ENCODE measurements at regions not wholly inside any gene's neighbourhood (a gene's known extent, or its start where the extent isn't known, plus 50 kb on each side); places are given as distances from the start of the nearest gene placed in this dataset.

DNA sequence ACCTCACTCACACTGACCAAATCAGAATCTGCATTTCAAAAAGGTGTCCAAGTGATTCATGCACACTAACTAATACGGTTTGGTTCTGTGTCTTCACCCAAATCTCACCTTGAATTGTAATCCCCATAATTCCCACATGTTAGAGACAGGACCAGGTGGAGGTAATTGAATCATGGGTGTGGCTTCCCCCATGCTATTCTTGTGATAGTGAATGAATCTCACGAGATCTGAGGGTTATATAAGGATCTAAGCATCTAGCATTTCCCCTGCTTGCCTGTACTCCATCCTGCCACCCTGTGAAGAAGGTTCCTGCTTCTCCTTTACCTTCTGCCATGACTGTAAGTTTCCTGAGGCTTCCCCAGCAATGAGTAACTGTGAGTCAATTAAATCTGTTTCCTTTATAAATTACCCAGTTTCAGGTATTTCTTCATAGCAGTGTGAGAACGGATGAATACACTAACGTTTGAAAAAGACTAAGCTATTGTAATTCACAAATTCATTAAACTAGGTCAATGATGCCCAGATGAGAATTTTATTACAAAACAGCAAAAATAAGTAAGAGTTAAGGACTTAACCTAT, 759.1 kb downstream of the GALC start:
- TF ChIP-seq CTCF (IDR thresholded peaks at IDR 0.05) = no peak
- no peak for TF ChIP-seq POLR2A (IDR thresholded peaks at IDR 0.05)
- 65 to 71% (median 68%) methylated on average over 4 of the region's 4 CpGs for WGBS, 4 donors
- H3K27me3 ChIP-seq = no peaks in the 10 kb centered on the region
- intact Hi-C loops (cut with DNase I) = no loop called here
- H3K27ac ChIP-seq = no peak overlapping the region
- H3K36me3 ChIP-seq (replicated peaks in 1 of 2) = no peaks in the 10 kb centered on the region
- DNase-seq = no peak
- H3K9me3 ChIP-seq (replicated peaks in 1 of 3) = no peaks in the 10 kb centered on the region
- H3K4me3 ChIP-seq = no peak overlapping the region
- H3K4me1 ChIP-seq (replicated peaks in 1 of 2) = no peaks in the 10 kb centered on the region

DNA sequence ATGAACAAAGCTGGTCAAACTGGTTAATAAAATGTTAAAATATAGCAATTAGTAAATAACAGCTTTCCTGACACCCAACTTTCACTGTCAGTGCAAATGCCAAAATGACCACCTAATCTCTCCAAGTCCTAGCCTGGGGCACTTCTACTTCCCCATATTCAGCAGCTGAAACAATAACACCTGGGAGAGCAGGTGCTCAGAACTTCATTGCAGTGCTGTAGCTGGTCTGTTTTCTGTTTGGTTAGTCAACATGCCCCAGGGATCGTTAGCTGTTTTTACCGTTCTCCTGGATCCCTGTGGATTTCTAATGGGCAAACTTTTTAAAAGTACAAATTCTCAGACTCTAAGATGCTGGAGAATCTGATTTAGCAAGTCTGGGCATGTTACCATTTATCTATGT, 759.7 kb downstream of the GALC start:
- H3K9me3 ChIP-seq (replicated peaks in 1 of 3) = no peaks in the 10 kb centered on the region
- H3K4me1 ChIP-seq (replicated peaks in 1 of 2) = no peaks in the 10 kb centered on the region
- no peak for DNase-seq
- no peaks in the 10 kb centered on the region for H3K27me3 ChIP-seq
- 70 to 81% (median 77%) methylated on average over 2 of the region's 2 CpGs for WGBS, 4 donors
- intact Hi-C loops (cut with DNase I) = no loop called here
- no peaks in the 10 kb centered on the region for H3K36me3 ChIP-seq (replicated peaks in 1 of 2)
- H3K4me3 ChIP-seq = no peak overlapping the region
- TF ChIP-seq POLR2A (IDR thresholded peaks at IDR 0.05) (no peak), CTCF (IDR thresholded peaks at IDR 0.05) (no peak)
- H3K27ac ChIP-seq = no peak overlapping the region

DNA sequence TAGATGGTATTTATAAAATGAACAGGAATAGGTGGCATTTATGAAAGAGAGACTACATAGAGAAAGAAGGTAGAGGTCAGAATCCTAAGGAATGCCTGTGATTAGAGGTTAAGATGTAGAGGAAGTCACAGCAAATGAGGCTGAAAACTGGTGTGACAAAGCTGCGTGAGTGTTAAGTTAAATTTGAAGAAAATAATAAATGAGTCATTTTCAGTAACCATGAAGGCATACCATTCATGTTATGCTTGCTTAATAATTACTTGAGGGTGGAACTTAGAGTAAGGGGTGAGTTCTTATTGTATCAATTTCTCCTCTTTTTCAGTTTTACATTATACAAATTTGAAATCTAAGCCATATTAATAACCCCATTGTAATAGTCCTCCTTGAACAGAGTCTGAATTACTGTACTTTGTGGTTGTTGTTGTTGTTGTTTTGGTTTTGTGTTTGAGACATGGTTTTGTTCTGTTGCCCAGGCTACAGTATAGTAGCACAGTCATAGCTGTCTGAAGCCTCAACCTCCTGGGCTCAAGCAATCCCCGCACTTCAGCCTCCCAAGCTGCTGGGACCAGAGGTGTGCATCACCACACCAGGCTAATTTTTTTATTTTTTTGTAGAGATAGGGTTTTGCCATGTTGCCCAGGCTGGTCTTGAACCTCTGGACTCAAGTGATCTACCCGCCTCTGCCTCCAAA, 761.5 kb downstream of the GALC start:
- 75 to 90% (median 79%) methylated on average over 3 of the region's 3 CpGs for WGBS, 4 donors

GRCh38 chr14:87230726-87231125, 762.3 kb downstream of the GALC start:
- Histone ChIP-seq H3K9me3 (replicated peaks in 1 of 3) (no peaks in the 10 kb centered on the region), H3K27me3 (no peaks in the 10 kb centered on the region), H3K36me3 (replicated peaks in 1 of 2) (no peaks in the 10 kb centered on the region), H3K27ac (no peak overlapping the region), H3K4me3 (no peak overlapping the region), H3K4me1 (replicated peaks in 1 of 2) (no peaks in the 10 kb centered on the region)
- intact Hi-C loops (cut with DNase I) = no loop called here
- no peak for DNase-seq
- TF ChIP-seq POLR2A (IDR thresholded peaks at IDR 0.05) (no peak), CTCF (IDR thresholded peaks at IDR 0.05) (no peak)

More for the DNA sequence above, 761.5 kb downstream of the GALC start:
- intact Hi-C loops (cut with DNase I) = no loop called here
- no peaks in the 10 kb centered on the region for H3K9me3 ChIP-seq (replicated peaks in 1 of 3)
- no peak for DNase-seq
- no peaks in the 10 kb centered on the region for H3K36me3 ChIP-seq (replicated peaks in 1 of 2)
- no peaks in the 10 kb centered on the region for H3K4me1 ChIP-seq (replicated peaks in 1 of 2)
- no peak for TF ChIP-seq POLR2A (IDR thresholded peaks at IDR 0.05)
- H3K27me3 ChIP-seq = no peaks in the 10 kb centered on the region
- H3K27ac ChIP-seq = no peak overlapping the region
- H3K4me3 ChIP-seq = no peak overlapping the region

DNA sequence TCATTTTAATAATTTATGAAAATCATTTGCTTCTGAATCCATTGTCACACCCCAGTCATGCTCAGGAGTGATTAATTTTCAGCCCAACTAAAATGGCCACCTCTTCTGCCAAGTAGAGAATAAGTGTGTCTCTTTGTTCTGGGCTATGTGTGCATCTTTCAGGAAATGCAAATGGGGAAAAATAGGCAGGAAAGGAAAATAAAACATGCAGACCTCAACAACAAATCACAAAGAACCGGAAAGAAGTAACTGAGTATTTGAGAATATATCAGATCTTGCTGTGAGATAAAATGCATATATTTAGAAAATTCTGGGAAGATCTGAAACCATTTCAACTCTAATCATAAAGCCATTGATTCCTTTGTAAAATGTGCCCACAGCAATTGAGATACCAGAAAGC, 763.9 kb downstream of the GALC start:
- DNase-seq = no peak
- Histone ChIP-seq H3K9me3 (replicated peaks in 1 of 3) (no peaks in the 10 kb centered on the region), H3K36me3 (replicated peaks in 1 of 2) (no peaks in the 10 kb centered on the region), H3K27me3 (no peaks in the 10 kb centered on the region), H3K4me3 (no peak overlapping the region), H3K27ac (no peak overlapping the region), H3K4me1 (replicated peaks in 1 of 2) (no peaks in the 10 kb centered on the region)
- TF ChIP-seq POLR2A (IDR thresholded peaks at IDR 0.05) = no peak
- no peak for TF ChIP-seq CTCF (IDR thresholded peaks at IDR 0.05)
- 59 to 78% (median 69%) methylated on average over 1 of the region's 1 CpG for WGBS, 4 donors
- intact Hi-C loops (cut with DNase I) = no loop called here

Data from adrenal gland (tissue), 9 donors.